AG04449 (cell line): ENCODE measurements at regions not wholly inside any gene's neighbourhood (a gene's known extent, or its start where the extent isn't known, plus 50 kb on each side); places are given as distances from the start of the nearest gene placed in this dataset.

Experiments used
- CTCF ChIA-PET: fragments of 350-600 bp; formaldehyde crosslinking; extraction: SDS; loops from one replicate; lab custom pipeline; 2021; ENCODE audit warnings: antibody characterized with exemption; lab: Yijun Ruan, JAX
- POLR2A ChIA-PET: fragments of 400-600, 350-600 bp; formaldehyde crosslinking; extraction: SDS; loops from one replicate; lab custom pipeline; 2020; ENCODE audit warnings: antibody characterized with exemption, inconsistent platforms; lab: Yijun Ruan, JAX
- DNase-seq: peaks from one replicate; pipeline ENCODE4 v3.0.0-alpha.2; 2010; ENCODE audit warnings: low read depth, low spot score
- H3K4me3 ChIP-seq: 2 replicates; pipeline ENCODE4 v1.5.1; 2011; ENCODE audit warnings: low read depth, mild to moderate bottlenecking, control low read depth, low read length
- CTCF ChIP-seq: IDR thresholded peaks from one replicate; pipeline ENCODE4 v1.5.1; 2011; ENCODE audit warnings: mild to moderate bottlenecking, moderate library complexity, low read length, control low read depth, inconsistent platforms; ENCODE audit not compliant: insufficient read depth; ENCODE audit errors: missing control alignments

GRCh38 chr3:102748646-102749045 is 313.8 kb downstream of the ZPLD1 start:
- no peak for TF ChIP-seq CTCF
- CTCF ChIA-PET: no interaction called here
- H3K4me3 ChIP-seq: no peak overlapping the region
- POLR2A ChIA-PET: no interaction called here
- no peak for DNase-seq

GRCh38 chr3:102750322-102750721 is 315.5 kb downstream of the ZPLD1 start:
- ChIA-PET CTCF (no interaction called here), POLR2A (no interaction called here)
- no peak for TF ChIP-seq CTCF
- no peak overlapping the region for H3K4me3 ChIP-seq
- DNase-seq: no peak

GRCh38 chr3:102753901-102754300 is 319.1 kb downstream of the ZPLD1 start:
- TF ChIP-seq CTCF: no peak
- DNase-seq: no peak
- H3K4me3 ChIP-seq: no peak overlapping the region
- ChIA-PET POLR2A (no interaction called here), CTCF (interaction anchor here (1.5 kb wide), 1 partner anchor 80 kb away, joined by 3 read pairs; no protein-coding TSS in a partner anchor)

- no peak for TF ChIP-seq CTCF
- CTCF ChIA-PET: no interaction called here
- no peak overlapping the region for H3K4me3 ChIP-seq
- DNase-seq: no peak
- POLR2A ChIA-PET: no interaction called here
Measured at GRCh38 chr3:102756706-102757105, 321.9 kb downstream of the ZPLD1 start.

- CTCF ChIA-PET: no interaction called here
- POLR2A ChIA-PET: no interaction called here
- TF ChIP-seq CTCF: no peak
- H3K4me3 ChIP-seq: no peak overlapping the region
- no peak for DNase-seq
Measured at GRCh38 chr3:102757950-102758349, 323.1 kb downstream of the ZPLD1 start.

- TF ChIP-seq CTCF: no peak
- H3K4me3 ChIP-seq: no peak overlapping the region
- POLR2A ChIA-PET: no interaction called here
- no peak for DNase-seq
- CTCF ChIA-PET: no interaction called here
Measured at GRCh38 chr3:102761766-102762165, 327.0 kb downstream of the ZPLD1 start.
